MCF 10A (cell line): ENCODE measurements at regions not wholly inside any gene's neighbourhood (a gene's known extent, or its start where the extent isn't known, plus 50 kb on each side); places are given as distances from the start of the nearest gene placed in this dataset.

Experiments
- BruUV-seq: library from RNA; stranded (reverse); fragments of 400-500 nt; replicated peaks from 2 replicates; lab custom pipeline; 2021; lab: Mats Ljungman, UMichigan
- CTCF ChIA-PET: fragments of 300-600 bp; sonication (Branson Sonifier 250); formaldehyde crosslinking; extraction: SDS; loops from one replicate; lab custom pipeline; 2021; ENCODE audit warnings: antibody characterized with exemption, inconsistent platforms; lab: Yijun Ruan, JAX
- POLR2A ChIA-PET: fragments of 300-600, 350-650 bp; sonication (Branson Sonifier 250); formaldehyde crosslinking; extraction: SDS; loops from one replicate; lab custom pipeline; 2020; ENCODE audit warnings: antibody characterized with exemption, inconsistent platforms; lab: Yijun Ruan, JAX
- DNase-seq: peaks from one replicate; pipeline ENCODE4 v3.0.0-alpha.2; 2018; ENCODE audit not compliant: unreplicated experiment
- H3K27ac Mint-ChIP-seq: one replicate; pipeline ENCODE4 v1.8.0; 2022; ENCODE audit warnings: mild to moderate bottlenecking, low read depth, mixed read lengths; ENCODE audit not compliant: unreplicated experiment
- H3K27me3 Mint-ChIP-seq: one replicate; pipeline ENCODE4 v1.8.0; 2022; ENCODE audit warnings: mixed read lengths; ENCODE audit not compliant: insufficient read depth, unreplicated experiment
- H3K36me3 Mint-ChIP-seq: one replicate; pipeline ENCODE4 v1.8.0; 2022; ENCODE audit warnings: mild to moderate bottlenecking, moderate library complexity, mixed read lengths; ENCODE audit not compliant: insufficient read depth, unreplicated experiment
- H3K4me1 Mint-ChIP-seq: one replicate; pipeline ENCODE4 v1.8.0; 2022; ENCODE audit warnings: mixed read lengths; ENCODE audit not compliant: insufficient read depth, unreplicated experiment
- H3K4me3 Mint-ChIP-seq: one replicate; pipeline ENCODE4 v1.8.0; 2022; ENCODE audit warnings: mild to moderate bottlenecking, moderate library complexity, mixed read lengths; ENCODE audit not compliant: unreplicated experiment
- H3K9me3 Mint-ChIP-seq: one replicate; pipeline ENCODE4 v1.8.0; 2022; ENCODE audit warnings: mixed read lengths; ENCODE audit not compliant: unreplicated experiment
- intact Hi-C: fragments of 100-400 bp; cut with micrococcal nuclease; formaldehyde crosslinking; loops from 2 replicates; pipeline ENCODE4 v1.14.1; 2022
- TF ChIP-seq, protein P1 (sequence below): fragments of 200-600 bp; IDR thresholded peaks from one replicate; pipeline ENCODE4 v1.8.0; 2022; ENCODE audit warnings: antibody characterized with exemption, mild to moderate bottlenecking; ENCODE audit not compliant: unreplicated experiment

DNA sequence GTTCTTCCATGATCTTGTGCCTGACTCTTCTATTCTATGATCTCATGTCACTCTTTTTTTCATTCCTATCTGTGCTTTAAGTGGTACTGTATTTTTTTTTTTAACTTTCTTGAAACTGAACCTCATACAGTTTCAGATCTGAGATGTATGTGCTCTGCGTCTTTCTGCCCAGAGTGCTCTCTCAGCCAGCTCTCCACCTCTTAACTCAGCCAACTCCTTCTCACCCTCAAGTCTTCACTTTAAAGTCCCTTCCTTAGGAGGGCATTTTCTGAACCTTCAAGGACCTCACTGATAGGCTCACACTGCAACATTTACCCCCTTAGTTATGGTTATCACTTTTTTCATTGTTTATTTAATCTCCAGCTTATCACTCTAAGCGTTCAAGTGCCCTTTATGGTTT is 158.7 kb downstream of the IRS2 start:
- Mint-ChIP-seq H3K36me3 (no peaks in the 10 kb centered on the region), H3K27ac (peak overlapping the region; percentile 84), H3K4me1 (peaks cover 21% of the 10 kb centered on the region), H3K9me3 (peaks cover 7% of the 10 kb centered on the region), H3K27me3 (no peaks in the 10 kb centered on the region), H3K4me3 (no peak overlapping the region)
- BruUV-seq = no TSS peak
- intact Hi-C loops = no loop called here
- no peak for DNase-seq
- ChIA-PET CTCF (interaction anchor here (1.0 kb wide), 1 partner anchor 12 kb away, joined by 3 read pairs; no protein-coding TSS in a partner anchor), POLR2A (interaction anchor here (0.6 to 1.2 kb wide), 3 partner anchors 13 to 1289 kb away, joined by 3 to 4 read pairs (median 3); no protein-coding TSS in a partner anchor)
- TF ChIP-seq, protein P1, sequence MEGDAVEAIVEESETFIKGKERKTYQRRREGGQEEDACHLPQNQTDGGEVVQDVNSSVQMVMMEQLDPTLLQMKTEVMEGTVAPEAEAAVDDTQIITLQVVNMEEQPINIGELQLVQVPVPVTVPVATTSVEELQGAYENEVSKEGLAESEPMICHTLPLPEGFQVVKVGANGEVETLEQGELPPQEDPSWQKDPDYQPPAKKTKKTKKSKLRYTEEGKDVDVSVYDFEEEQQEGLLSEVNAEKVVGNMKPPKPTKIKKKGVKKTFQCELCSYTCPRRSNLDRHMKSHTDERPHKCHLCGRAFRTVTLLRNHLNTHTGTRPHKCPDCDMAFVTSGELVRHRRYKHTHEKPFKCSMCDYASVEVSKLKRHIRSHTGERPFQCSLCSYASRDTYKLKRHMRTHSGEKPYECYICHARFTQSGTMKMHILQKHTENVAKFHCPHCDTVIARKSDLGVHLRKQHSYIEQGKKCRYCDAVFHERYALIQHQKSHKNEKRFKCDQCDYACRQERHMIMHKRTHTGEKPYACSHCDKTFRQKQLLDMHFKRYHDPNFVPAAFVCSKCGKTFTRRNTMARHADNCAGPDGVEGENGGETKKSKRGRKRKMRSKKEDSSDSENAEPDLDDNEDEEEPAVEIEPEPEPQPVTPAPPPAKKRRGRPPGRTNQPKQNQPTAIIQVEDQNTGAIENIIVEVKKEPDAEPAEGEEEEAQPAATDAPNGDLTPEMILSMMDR = no peak

GRCh38 chr13:109626386-109627171 is 159.8 kb downstream of the IRS2 start:
- intact Hi-C loops = no loop called here

DNA sequence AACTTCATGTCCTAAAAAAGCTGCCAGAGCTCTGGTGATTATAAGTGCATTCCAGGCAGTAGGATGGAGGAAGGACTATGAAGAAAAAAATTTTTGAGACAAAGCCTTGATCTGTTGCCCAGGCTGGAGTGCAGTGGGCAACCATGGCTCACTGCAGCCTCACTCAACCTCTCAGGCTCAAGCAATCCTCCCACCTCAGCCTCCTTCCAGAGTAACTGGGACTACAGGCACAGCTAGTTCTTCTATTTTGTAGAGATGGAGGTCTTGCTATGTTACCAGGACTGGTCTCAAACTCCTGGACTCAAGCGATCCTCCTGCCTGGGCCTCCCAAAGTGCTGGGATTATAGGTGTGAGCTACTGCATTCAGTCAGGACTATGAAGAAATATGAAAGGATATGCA is 161.2 kb downstream of the IRS2 start:
- H3K36me3 Mint-ChIP-seq = no peaks in the 10 kb centered on the region
- no peak overlapping the region for H3K27ac Mint-ChIP-seq
- no peak for DNase-seq
- ChIA-PET POLR2A (interaction anchor here (0.6 kb wide), 1 partner anchor 59 kb away, joined by 3 read pairs; no protein-coding TSS in a partner anchor), CTCF (interaction anchor here (0.6 to 1.6 kb wide), 2 partner anchors 160 to 475 kb away, joined by 3 read pairs; no protein-coding TSS in a partner anchor)
- no peaks in the 10 kb centered on the region for H3K27me3 Mint-ChIP-seq
- intact Hi-C loops = no loop called here
- H3K9me3 Mint-ChIP-seq = peaks cover 7% of the 10 kb centered on the region
- TF ChIP-seq, protein P1 = no peak
- peaks cover 21% of the 10 kb centered on the region for H3K4me1 Mint-ChIP-seq
- H3K4me3 Mint-ChIP-seq = no peak overlapping the region
- no TSS peak for BruUV-seq

More at GRCh38 chr13:109626386-109627171, 159.8 kb downstream of the IRS2 start:
- H3K36me3 Mint-ChIP-seq = no peaks in the 10 kb centered on the region
- H3K27me3 Mint-ChIP-seq = no peaks in the 10 kb centered on the region
- POLR2A ChIA-PET = no interaction called here
- H3K27ac Mint-ChIP-seq = no peak overlapping the region
- TF ChIP-seq, protein P1 = no peak
- BruUV-seq = no TSS peak
- no peak for DNase-seq
- CTCF ChIA-PET = interaction anchor here (0.6 to 1.6 kb wide), 3 partner anchors 22 to 159 kb away, joined by 3 to 4 read pairs (median 3); no protein-coding TSS in a partner anchor
- H3K4me3 Mint-ChIP-seq = no peak overlapping the region
- peaks cover 21% of the 10 kb centered on the region for H3K4me1 Mint-ChIP-seq
- peaks cover 7% of the 10 kb centered on the region for H3K9me3 Mint-ChIP-seq

DNA sequence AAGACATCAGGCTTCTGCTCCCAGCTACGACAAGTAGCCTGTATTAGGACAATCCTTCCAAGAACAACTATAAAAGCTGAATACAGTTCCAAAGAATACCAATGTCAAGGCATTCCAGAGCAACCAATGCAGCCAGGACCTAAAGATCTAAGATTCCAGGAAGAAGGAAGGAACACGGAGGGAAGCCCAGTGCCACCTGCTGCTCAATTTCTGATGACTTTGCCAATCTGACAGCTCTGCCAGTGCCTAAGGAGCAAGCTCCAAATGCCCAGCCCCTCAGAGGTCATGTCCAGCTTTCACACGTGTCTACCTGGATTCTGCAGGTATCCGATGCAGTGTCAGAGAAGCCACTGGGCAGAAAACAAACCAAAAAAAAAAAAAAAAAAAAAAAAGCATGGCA is 164.4 kb downstream of the IRS2 start:
- H3K36me3 Mint-ChIP-seq = no peaks in the 10 kb centered on the region
- H3K4me3 Mint-ChIP-seq = no peak overlapping the region
- no peak overlapping the region for H3K27ac Mint-ChIP-seq
- no peaks in the 10 kb centered on the region for H3K27me3 Mint-ChIP-seq
- ChIA-PET POLR2A (no interaction called here), CTCF (no interaction called here)
- H3K4me1 Mint-ChIP-seq = no peaks in the 10 kb centered on the region
- DNase-seq = no peak
- TF ChIP-seq, protein P1 = no peak
- intact Hi-C loops = no loop called here
- H3K9me3 Mint-ChIP-seq = peaks cover 4% of the 10 kb centered on the region
- BruUV-seq = no TSS peak
